Activated naive CD8-positive, alpha-beta T cell treated with anti-CD3 and anti-CD28 coated beads, Interleukin-2, amount 10 ng/mL, durations not matched to agents 7 days and 5 days (primary cell): ENCODE measurements at regions not wholly inside any gene's neighbourhood (a gene's known extent, or its start where the extent isn't known, plus 50 kb on each side); places are given as distances from the start of the nearest gene placed in this dataset.
A peak's percentile ranks its signal among the peaks of the same experiment; 100 is the strongest.
"Not testable (repeated sequence)": the region's sequence is repeated elsewhere in the genome, so short reads cannot be mapped to it uniquely, and the experiment has no call there.

Experiments used
- ATAC-seq: fragments of 150-1000 bp; cut with Tn5 transposase; one replicate; pipeline ENCODE4 v1.10.0; 2021; ENCODE audit warnings: low read depth, moderate library complexity
- POLR2A ChIA-PET: fragments of 350-600 bp; sonication (Branson Sonifier 250); formaldehyde crosslinking; loops from one replicate; lab custom pipeline; 2021; ENCODE audit warnings: antibody characterized with exemption; lab: Charles Lee
- DNase-seq: peaks from one replicate; pipeline ENCODE4 v3.0.0; 2021
- H3K27ac Mint-ChIP-seq: one replicate; pipeline ENCODE4 v1.8.0; 2022; ENCODE audit warnings: mild to moderate bottlenecking, mixed read lengths
- H3K27me3 Mint-ChIP-seq: one replicate; pipeline ENCODE4 v1.8.0; 2022; ENCODE audit warnings: mild to moderate bottlenecking, moderate library complexity, mixed read lengths
- H3K36me3 Mint-ChIP-seq: one replicate; pipeline ENCODE4 v1.8.0; 2021; ENCODE audit warnings: mild to moderate bottlenecking, mixed read lengths
- H3K4me1 Mint-ChIP-seq: one replicate; pipeline ENCODE4 v1.8.0; 2021; ENCODE audit warnings: mixed read lengths
- H3K4me3 Mint-ChIP-seq: one replicate; pipeline ENCODE4 v1.8.0; 2022; ENCODE audit warnings: mild to moderate bottlenecking, moderate library complexity, mixed read lengths
- H3K9me3 Mint-ChIP-seq: one replicate; pipeline ENCODE4 v1.8.0; 2021; ENCODE audit warnings: mixed read lengths

DNA sequence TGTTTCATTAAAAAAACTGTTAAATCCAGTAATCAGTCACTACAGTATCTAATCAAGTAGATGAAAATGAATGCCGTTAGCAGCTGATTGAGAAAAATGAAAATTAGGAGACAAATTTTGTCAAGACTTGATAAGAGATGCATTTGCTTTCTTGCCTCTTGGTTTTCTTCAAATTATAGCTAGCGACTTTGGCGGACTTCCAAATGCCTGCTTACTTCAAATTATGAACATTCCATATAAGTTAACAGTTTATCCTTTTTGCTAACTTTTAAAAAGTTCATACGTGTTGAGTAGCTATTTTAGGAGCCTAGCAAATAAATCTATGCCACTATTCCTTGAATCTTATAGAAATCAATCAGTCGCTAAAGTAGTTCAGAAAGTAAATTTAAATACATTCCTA is 58.8 kb downstream of the PPP4R3C start:
- peaks cover 2% of the 10 kb centered on the region for H3K9me3 Mint-ChIP-seq
- H3K4me3 Mint-ChIP-seq: no peak overlapping the region
- DNase-seq: no peak
- no peaks in the 10 kb centered on the region for H3K36me3 Mint-ChIP-seq
- POLR2A ChIA-PET: no interaction called here
- no peak overlapping the region for H3K27ac Mint-ChIP-seq
- no peaks in the 10 kb centered on the region for H3K27me3 Mint-ChIP-seq
- ATAC-seq: no peak
- no peaks in the 10 kb centered on the region for H3K4me1 Mint-ChIP-seq

DNA sequence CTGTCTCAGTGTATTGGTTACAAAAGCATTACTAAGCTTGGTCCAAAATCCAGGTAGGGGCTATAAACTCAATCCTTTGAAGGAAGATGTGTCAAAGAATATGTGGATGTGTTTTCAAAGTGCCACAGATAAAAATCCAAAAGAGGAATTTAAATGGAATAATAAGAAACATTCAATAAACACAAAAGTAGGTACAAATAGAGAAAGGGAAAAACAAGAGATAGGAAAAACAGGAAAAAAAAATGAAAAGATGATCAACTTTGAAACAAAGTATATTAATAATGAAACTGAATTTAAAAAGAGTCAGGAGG is 64.0 kb downstream of the PPP4R3C start:
- Mint-ChIP-seq H3K4me3 (no peak overlapping the region), H3K36me3 (no peaks in the 10 kb centered on the region), H3K27me3 (no peaks in the 10 kb centered on the region), H3K27ac (no peak overlapping the region), H3K9me3 (no peaks in the 10 kb centered on the region), H3K4me1 (no peaks in the 10 kb centered on the region)
- DNase-seq (no peak), ATAC-seq (no peak)
- POLR2A ChIA-PET: no interaction called here

DNA sequence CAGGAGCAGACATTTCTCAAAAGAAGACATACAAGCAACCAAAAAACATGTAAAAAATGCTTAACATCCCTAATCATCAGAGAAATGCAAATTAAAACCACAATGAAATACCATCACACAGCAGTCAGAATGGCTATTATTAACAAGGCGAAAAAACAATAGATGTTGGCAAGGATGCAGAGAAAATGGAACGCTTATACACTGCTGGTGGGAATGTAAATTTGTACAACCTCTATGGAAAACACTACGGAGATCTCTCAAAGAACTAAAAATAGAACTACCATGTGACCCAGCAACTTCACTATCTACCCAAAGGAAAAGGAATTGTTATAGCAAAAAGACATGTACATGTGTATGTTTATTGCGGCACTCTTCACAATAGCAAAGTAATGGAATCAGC is 71.5 kb downstream of the PPP4R3C start:
- POLR2A ChIA-PET: no interaction called here
- ATAC-seq: no peak
- Mint-ChIP-seq H3K4me3 (no peak overlapping the region), H3K27me3 (no peaks in the 10 kb centered on the region), H3K36me3 (no peaks in the 10 kb centered on the region), H3K27ac (no peak overlapping the region), H3K4me1 (no peaks in the 10 kb centered on the region), H3K9me3 (no peaks in the 10 kb centered on the region)
- no peak for DNase-seq

DNA sequence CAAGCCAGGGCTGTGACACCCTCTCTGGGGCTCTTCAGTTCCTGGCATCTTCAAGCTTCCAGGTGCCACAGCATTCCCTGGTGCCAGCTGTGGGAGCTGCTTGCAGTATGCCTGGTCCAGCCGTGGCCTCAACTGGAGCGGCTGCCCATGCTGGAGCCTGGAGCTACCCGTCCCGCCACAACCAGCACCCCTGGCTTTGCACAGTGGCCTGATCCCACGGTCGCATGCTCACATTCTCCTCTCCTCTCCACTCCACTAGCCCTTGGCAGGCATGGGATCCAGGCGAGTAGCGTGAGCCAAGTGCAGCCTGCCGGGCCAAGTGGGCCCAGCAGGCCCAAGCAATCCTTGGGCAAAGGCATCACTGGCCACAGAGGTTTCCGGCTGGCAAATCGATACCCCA is 81.7 kb downstream of the PPP4R3C start:
- no peak overlapping the region for H3K27ac Mint-ChIP-seq
- H3K27me3 Mint-ChIP-seq: no peaks in the 10 kb centered on the region
- H3K9me3 Mint-ChIP-seq: no peaks in the 10 kb centered on the region
- POLR2A ChIA-PET: no interaction called here
- no peaks in the 10 kb centered on the region for H3K4me1 Mint-ChIP-seq
- DNase-seq: no peak
- no peak overlapping the region for H3K4me3 Mint-ChIP-seq
- ATAC-seq: no peak
- no peaks in the 10 kb centered on the region for H3K36me3 Mint-ChIP-seq

DNA sequence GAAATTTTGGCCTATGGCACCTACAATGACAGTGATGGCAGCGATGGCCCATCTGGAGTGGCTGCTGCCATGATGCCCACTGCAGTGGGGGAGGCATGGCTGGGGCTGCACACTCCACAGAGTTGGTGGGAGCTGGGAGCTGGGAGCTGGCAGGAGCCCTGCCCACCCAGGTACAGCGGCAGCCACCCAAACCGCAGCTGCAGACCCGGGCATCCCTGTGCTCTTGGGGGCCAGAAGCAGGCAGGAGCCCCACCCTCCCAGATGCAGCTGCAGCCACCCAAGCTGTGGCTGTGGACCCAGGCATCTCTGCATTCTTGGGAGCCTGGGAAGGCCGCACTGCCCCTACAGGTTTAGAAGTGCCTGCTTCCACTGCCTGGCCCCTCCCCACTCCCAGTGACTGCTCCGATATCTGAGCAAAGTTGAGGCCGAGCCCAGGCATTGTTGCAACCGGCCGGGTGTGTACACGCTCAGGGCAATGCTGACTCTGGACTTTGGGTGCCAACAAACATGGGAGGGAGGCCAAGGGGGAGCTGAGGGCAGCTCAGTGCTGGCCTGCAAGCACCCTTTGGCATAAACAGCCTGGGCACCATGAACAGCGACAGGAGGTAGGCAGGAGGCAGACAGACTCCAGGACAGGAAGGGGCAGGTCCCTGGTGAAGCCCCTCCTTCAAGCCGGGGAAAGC is 82.8 kb downstream of the PPP4R3C start:
- ATAC-seq: no peak

DNA sequence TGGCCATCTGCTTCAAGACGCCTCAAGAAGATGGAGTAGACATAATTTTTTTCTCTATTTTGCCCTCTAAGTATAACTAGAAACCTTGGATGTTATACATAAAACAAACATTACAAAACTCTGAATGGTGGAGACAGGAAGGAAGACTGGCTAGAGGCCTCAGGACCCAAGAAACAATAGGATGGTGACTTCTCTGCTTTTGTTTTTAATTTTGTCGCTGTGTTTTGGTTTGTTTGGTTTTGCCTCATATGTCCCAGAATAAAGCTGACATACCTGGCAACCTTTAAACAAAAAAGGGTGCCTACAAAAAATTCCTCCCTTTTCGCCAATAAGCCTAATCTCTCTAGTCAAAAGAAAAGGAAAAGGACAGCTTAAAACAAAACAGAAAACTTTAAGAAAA is 109.1 kb downstream of the PPP4R3C start:
- H3K4me1 Mint-ChIP-seq: no peaks in the 10 kb centered on the region
- ATAC-seq (no peak), DNase-seq (no peak)
- no peak overlapping the region for H3K4me3 Mint-ChIP-seq
- POLR2A ChIA-PET: no interaction called here
- no peaks in the 10 kb centered on the region for H3K9me3 Mint-ChIP-seq
- no peak overlapping the region for H3K27ac Mint-ChIP-seq
- no peaks in the 10 kb centered on the region for H3K36me3 Mint-ChIP-seq
- no peaks in the 10 kb centered on the region for H3K27me3 Mint-ChIP-seq

More for the DNA sequence above, 82.8 kb downstream of the PPP4R3C start:
- DNase-seq: no peak
- H3K4me1 Mint-ChIP-seq: no peaks in the 10 kb centered on the region
- H3K36me3 Mint-ChIP-seq: no peaks in the 10 kb centered on the region
- no peak overlapping the region for H3K27ac Mint-ChIP-seq
- no peaks in the 10 kb centered on the region for H3K9me3 Mint-ChIP-seq
- H3K4me3 Mint-ChIP-seq: no peak overlapping the region
- no peaks in the 10 kb centered on the region for H3K27me3 Mint-ChIP-seq
- POLR2A ChIA-PET: no interaction called here

DNA sequence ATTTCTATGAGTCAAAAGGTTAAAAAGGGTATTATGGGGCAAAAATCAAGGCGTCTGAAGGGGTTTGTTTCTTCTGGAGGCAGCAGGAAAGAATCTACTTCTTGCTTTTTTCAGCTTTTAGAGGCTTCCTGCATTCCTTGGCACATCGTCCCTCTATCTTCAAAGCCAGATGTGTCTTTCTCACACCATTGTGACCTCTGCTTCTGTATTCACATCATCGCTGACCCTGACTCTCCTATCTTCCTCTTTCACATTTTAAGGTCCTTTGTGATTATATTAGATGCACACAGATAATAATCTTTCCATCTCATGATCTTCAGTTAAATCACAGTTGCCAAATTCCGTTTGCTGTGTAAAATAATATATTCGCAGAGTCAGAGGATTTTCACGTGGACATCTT is 112.7 kb downstream of the PPP4R3C start:
- ATAC-seq: no peak
- H3K27me3 Mint-ChIP-seq: no peaks in the 10 kb centered on the region
- H3K27ac Mint-ChIP-seq: no peak overlapping the region
- DNase-seq: no peak
- POLR2A ChIA-PET: no interaction called here
- H3K9me3 Mint-ChIP-seq: no peaks in the 10 kb centered on the region
- no peaks in the 10 kb centered on the region for H3K36me3 Mint-ChIP-seq
- no peaks in the 10 kb centered on the region for H3K4me1 Mint-ChIP-seq
- H3K4me3 Mint-ChIP-seq: no peak overlapping the region

DNA sequence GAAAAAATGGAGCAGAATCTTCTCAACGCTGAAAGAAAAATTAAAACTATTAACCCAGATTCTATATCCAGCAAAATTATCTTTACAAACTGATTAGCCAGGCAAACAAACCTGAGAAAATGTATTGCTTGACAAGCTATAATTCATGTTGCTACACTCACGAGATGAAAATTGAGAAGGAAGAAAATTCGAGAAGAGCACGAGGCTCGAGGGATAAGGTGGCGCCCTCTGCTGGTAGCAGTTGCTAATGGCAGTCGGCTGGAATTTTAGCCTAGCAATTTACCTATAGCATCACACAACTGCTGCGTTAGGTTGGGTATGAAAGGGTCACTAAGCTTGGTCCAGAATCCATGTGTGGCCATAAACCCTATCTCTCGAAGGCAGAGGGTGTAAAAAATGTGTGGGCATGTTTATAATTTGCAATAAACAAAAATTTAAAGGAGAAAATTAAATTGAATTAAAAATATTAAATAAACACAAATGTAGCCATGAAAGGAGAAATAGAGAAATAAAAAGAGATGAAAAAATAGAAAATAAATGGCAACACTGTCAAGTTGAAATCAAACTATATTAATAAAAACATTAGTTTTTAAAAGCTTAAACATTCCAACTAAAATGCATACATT is 126.6 kb downstream of the PPP4R3C start:
- H3K4me3 Mint-ChIP-seq: no peak overlapping the region
- peak; percentile 24 for DNase-seq
- no peaks in the 10 kb centered on the region for H3K4me1 Mint-ChIP-seq
- no peaks in the 10 kb centered on the region for H3K27me3 Mint-ChIP-seq
- H3K27ac Mint-ChIP-seq: no peak overlapping the region
- no peaks in the 10 kb centered on the region for H3K9me3 Mint-ChIP-seq
- POLR2A ChIA-PET: no interaction called here
- ATAC-seq: no peak
- no peaks in the 10 kb centered on the region for H3K36me3 Mint-ChIP-seq

DNA sequence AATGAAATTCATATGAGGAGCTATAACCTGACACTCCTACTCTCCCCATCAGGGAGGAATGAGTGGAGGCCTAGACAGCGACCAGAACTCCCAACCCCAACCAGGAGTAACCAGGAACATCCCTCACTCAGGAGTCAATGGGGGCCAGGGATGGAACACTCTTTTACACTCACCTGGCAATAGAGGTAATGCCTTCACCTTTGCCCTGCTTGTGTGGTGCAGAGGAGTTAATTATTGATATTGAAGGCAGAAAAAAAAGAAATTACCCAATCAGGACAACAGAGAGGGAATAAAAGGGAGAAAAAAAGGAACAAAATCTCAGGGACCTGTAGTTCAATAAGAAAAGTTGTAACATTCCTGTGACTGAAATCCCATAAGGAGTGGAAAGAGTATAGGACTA is 141.5 kb downstream of the PPP4R3C start:
- Mint-ChIP-seq H3K4me3 (no peak overlapping the region), H3K27ac (no peak overlapping the region), H3K36me3 (no peaks in the 10 kb centered on the region), H3K27me3 (no peaks in the 10 kb centered on the region), H3K4me1 (no peaks in the 10 kb centered on the region), H3K9me3 (no peaks in the 10 kb centered on the region)
- DNase-seq (no peak), ATAC-seq (no peak)
- POLR2A ChIA-PET: no interaction called here

DNA sequence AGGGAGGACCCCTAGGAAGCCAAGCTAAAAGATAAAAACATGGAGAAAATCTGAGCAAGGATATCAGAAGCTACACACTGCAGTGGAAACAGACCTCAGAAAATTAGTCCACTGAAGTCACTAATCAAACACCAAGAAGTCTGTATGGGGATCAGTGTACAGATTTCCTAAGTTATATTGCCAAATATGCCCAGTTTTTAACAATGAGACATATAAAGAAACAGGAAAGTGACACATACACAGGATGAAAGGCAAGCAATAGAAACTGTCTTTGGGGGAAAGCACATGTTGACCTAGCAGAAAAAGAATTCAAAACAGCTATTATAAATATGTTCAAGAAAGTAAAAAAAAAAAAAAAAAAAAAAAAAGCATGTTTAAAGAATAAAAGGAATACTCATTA is 153.7 kb downstream of the PPP4R3C start:
- ATAC-seq: no peak
- no peak overlapping the region for H3K27ac Mint-ChIP-seq
- no peak overlapping the region for H3K4me3 Mint-ChIP-seq
- no peaks in the 10 kb centered on the region for H3K4me1 Mint-ChIP-seq
- no peaks in the 10 kb centered on the region for H3K27me3 Mint-ChIP-seq
- no peak for DNase-seq
- no peaks in the 10 kb centered on the region for H3K36me3 Mint-ChIP-seq
- POLR2A ChIA-PET: no interaction called here
- no peaks in the 10 kb centered on the region for H3K9me3 Mint-ChIP-seq

DNA sequence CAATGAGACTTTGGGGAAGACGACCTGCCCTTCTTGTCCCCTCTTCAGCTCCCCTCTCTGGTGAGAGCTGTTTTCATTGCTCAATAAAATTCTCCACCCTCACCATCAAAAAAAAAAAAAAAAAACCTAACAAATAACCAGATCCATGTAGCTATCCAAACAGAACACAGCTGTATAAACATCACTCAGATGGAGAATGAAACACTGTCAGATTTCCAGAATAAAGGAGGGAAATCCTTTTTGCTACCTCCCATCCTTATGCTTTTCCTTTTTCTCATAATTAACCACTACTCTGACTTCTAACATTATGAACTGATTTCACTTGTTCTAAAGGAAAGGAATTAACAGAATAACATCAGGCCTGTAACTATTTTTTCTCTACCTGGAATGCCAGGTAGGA is 155.6 kb downstream of the PPP4R3C start:
- no peaks in the 10 kb centered on the region for H3K9me3 Mint-ChIP-seq
- DNase-seq (no peak), ATAC-seq (no peak)
- H3K36me3 Mint-ChIP-seq: no peaks in the 10 kb centered on the region
- POLR2A ChIA-PET: no interaction called here
- no peaks in the 10 kb centered on the region for H3K27me3 Mint-ChIP-seq
- no peak overlapping the region for H3K4me3 Mint-ChIP-seq
- no peaks in the 10 kb centered on the region for H3K4me1 Mint-ChIP-seq
- no peak overlapping the region for H3K27ac Mint-ChIP-seq

DNA sequence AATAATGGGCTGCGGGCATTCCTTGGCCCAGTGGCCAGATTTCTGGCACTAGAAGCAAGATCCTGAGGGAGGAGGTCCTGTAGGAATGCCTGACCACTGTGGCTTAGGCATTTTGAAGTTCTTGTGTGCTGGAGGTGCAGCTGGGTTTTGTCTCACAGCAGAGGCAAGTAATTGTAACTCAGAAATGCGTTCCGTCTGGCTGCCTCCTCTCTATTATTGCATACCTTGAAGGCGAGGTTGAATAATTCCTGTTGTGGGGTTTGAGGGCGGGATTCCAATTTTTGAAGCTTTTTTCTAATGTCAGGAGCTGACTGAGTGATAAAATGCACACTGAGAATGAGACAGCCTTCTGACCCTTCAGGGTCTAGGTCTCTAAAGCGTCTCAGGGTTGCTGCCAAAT is 170.6 kb downstream of the PPP4R3C start:
- H3K9me3 Mint-ChIP-seq: not testable (repeated sequence)

DNA sequence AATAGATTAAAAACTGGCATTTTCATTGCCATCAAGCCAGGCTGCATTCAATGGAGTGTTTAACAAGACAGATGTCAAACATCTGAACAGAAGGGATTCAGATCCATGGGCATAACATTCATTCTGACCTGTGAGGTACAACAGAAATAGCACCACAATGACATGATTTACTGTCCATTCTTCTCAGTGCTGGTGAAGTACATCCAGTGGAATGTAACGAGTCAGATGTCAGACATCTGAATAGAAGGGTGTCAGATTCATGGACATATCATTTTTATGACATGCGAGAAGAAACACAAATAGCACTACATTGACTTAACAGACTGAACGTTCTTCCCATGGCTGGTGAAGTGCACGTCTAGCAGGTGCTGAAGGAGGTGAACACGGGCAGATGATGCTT is 186.4 kb downstream of the PPP4R3C start:
- POLR2A ChIA-PET: no interaction called here
- H3K4me3 Mint-ChIP-seq: no peak overlapping the region
- ATAC-seq (no peak), DNase-seq (no peak)
- H3K27ac Mint-ChIP-seq: no peak overlapping the region
- no peaks in the 10 kb centered on the region for H3K36me3 Mint-ChIP-seq
- peaks cover 2% of the 10 kb centered on the region for H3K9me3 Mint-ChIP-seq
- no peaks in the 10 kb centered on the region for H3K4me1 Mint-ChIP-seq
- no peaks in the 10 kb centered on the region for H3K27me3 Mint-ChIP-seq

More for the DNA sequence above, 170.6 kb downstream of the PPP4R3C start:
- H3K36me3 Mint-ChIP-seq, H3K4me1 Mint-ChIP-seq, DNase-seq, H3K27ac Mint-ChIP-seq, ATAC-seq, H3K27me3 Mint-ChIP-seq, H3K4me3 Mint-ChIP-seq, POLR2A ChIA-PET: not testable (repeated sequence)

DNA sequence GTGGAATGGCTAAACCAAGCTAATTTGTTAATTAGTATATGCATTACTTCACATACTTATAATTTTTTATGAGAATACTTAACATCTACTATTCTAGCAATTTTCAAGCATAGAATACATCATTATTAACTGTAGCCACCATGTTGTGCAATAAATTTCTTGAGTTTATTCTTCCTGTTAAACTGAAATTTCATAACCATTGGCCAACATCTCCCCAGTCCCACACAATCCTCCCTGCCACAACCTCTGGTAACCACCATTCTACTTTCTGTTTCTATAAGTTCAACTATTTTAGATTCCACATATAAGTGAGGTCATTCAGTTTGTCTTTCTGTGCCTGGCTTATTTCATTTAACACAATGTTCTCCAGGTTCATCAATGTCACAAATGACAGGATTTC is 208.5 kb downstream of the PPP4R3C start:
- Mint-ChIP-seq H3K4me1 (no peaks in the 10 kb centered on the region), H3K4me3 (no peak overlapping the region), H3K9me3 (no peaks in the 10 kb centered on the region), H3K27ac (no peak overlapping the region), H3K27me3 (no peaks in the 10 kb centered on the region), H3K36me3 (no peaks in the 10 kb centered on the region)
- ATAC-seq (no peak), DNase-seq (no peak)
- POLR2A ChIA-PET: no interaction called here
